ENCODE measurements at regions not wholly inside any gene's neighbourhood (a gene's known extent, or its start where the extent isn't known, plus 50 kb on each side); places are given as distances from the start of the nearest gene placed in this dataset.
"Not testable (repeated sequence)": the region's sequence is repeated elsewhere in the genome, so short reads cannot be mapped to it uniquely, and the experiment has no call there.

GRCh38 chr15:20251214-20252005, 290.2 kb downstream of the GOLGA6L6 start:
- not testable (repeated sequence) for TF ChIP-seq CTCF (IDR thresholded peaks at IDR 0.05); ZFX (IDR thresholded peaks at IDR 0.05; ENCODE audit: borderline replicate concordance)

Data from 22Rv1 (cell line).